ENCODE measurements at regions not wholly inside any gene's neighbourhood (a gene's known extent, or its start where the extent isn't known, plus 50 kb on each side); places are given as distances from the start of the nearest gene placed in this dataset.
"Not testable (repeated sequence)": the region's sequence is repeated elsewhere in the genome, so short reads cannot be mapped to it uniquely, and the experiment has no call there.

- CTCF ChIA-PET: no interaction called here
- peaks cover 48% of the 10 kb centered on the region for H3K27me3 ChIP-seq (ENCODE audit: low read length)
- H3K4me3 ChIP-seq (ENCODE audit: low read length): no peak overlapping the region
- no TSS peak for BruUV-seq (replicated peaks)
- no peak overlapping the region for H3K4me2 ChIP-seq (ENCODE audit: low read length)
- no peaks in the 10 kb centered on the region for H4K20me1 ChIP-seq (ENCODE audit: low read length)
- no peaks in the 10 kb centered on the region for H3K79me2 ChIP-seq (ENCODE audit: low read length)
- H3K9me2 ChIP-seq (replicated peaks; ENCODE audit: low read length): no peaks in the 10 kb centered on the region
- no peaks in the 10 kb centered on the region for H3F3A ChIP-seq (ENCODE audit: low read length, unreplicated experiment)
- no peak overlapping the region for H3K9ac ChIP-seq (ENCODE audit: low read length)
- POLR2A ChIA-PET (ENCODE audit: unreplicated experiment): no interaction called here
- no peak for TF ChIP-seq EZH2 (IDR thresholded peaks at IDR 0.05; ENCODE audit: low read length, unreplicated experiment)
- TF ChIP-seq EZH2phosphoT487 (IDR thresholded peaks at IDR 0.05; ENCODE audit: borderline replicate concordance, low read length): no peak
- no peak for TF ChIP-seq CTCF (conservative IDR thresholded peaks at IDR 0.05; ENCODE audit: low read depth, low read length)
- ATAC-seq: no peak
- DNase-seq: no peak
- intact Hi-C loops (cut with micrococcal nuclease): no loop called here
- no peaks in the 10 kb centered on the region for H3K9me3 ChIP-seq (ENCODE audit: low read length)
- no peak overlapping the region for H2AFZ ChIP-seq (ENCODE audit: low read length)
- H3K27ac ChIP-seq (ENCODE audit: low read length): no peak overlapping the region
- no peaks in the 10 kb centered on the region for H3K36me3 ChIP-seq (ENCODE audit: low read depth, low read length)
- H3K4me1 ChIP-seq (ENCODE audit: insufficient read depth, low read length): no peaks in the 10 kb centered on the region
Observed at GRCh38 chr2:176902454-176902853, 310.1 kb upstream of the HNRNPA3 start.

- H3K4me1 ChIP-seq (ENCODE audit: insufficient read depth, low read length); CTCF ChIA-PET; H3K9me3 ChIP-seq (ENCODE audit: low read length); H3K27ac ChIP-seq (ENCODE audit: low read length); H3K4me3 ChIP-seq (ENCODE audit: low read length); H4K20me1 ChIP-seq (ENCODE audit: low read length); intact Hi-C loops (cut with micrococcal nuclease); H3K9ac ChIP-seq (ENCODE audit: low read length); H3F3A ChIP-seq (ENCODE audit: low read length, unreplicated experiment); H2AFZ ChIP-seq (ENCODE audit: low read length); H3K79me2 ChIP-seq (ENCODE audit: low read length); BruUV-seq (replicated peaks); ATAC-seq; DNase-seq; H3K36me3 ChIP-seq (ENCODE audit: low read depth, low read length); POLR2A ChIA-PET (ENCODE audit: unreplicated experiment); H3K4me2 ChIP-seq (ENCODE audit: low read length); H3K9me2 ChIP-seq (replicated peaks; ENCODE audit: low read length): not testable (repeated sequence)
- H3K27me3 ChIP-seq (ENCODE audit: low read length): peaks cover 64% of the 10 kb centered on the region
Observed at GRCh38 chr2:176904053-176904452, 308.5 kb upstream of the HNRNPA3 start.

- no TSS peak for BruUV-seq (replicated peaks)
- Histone ChIP-seq H2AFZ (ENCODE audit: low read length) (no peak overlapping the region), H3K4me2 (ENCODE audit: low read length) (no peak overlapping the region), H3K4me1 (ENCODE audit: insufficient read depth, low read length) (no peaks in the 10 kb centered on the region), H3K4me3 (ENCODE audit: low read length) (no peak overlapping the region), H3K9ac (ENCODE audit: low read length) (no peak overlapping the region), H4K20me1 (ENCODE audit: low read length) (no peaks in the 10 kb centered on the region), H3K36me3 (ENCODE audit: low read depth, low read length) (no peaks in the 10 kb centered on the region), H3K9me2 (replicated peaks; ENCODE audit: low read length) (no peaks in the 10 kb centered on the region), H3K27me3 (ENCODE audit: low read length) (peaks cover 79% of the 10 kb centered on the region), H3K27ac (ENCODE audit: low read length) (no peak overlapping the region), H3F3A (ENCODE audit: low read length, unreplicated experiment) (no peaks in the 10 kb centered on the region), H3K79me2 (ENCODE audit: low read length) (no peaks in the 10 kb centered on the region), H3K9me3 (ENCODE audit: low read length) (no peaks in the 10 kb centered on the region)
- CTCF ChIA-PET: no interaction called here
- DNase-seq (no peak), ATAC-seq (no peak)
- intact Hi-C loops (cut with micrococcal nuclease): no loop called here
- POLR2A ChIA-PET (ENCODE audit: unreplicated experiment): no interaction called here
- no peak for TF ChIP-seq EZH2 (IDR thresholded peaks at IDR 0.05; ENCODE audit: low read length, unreplicated experiment)
- no peak for TF ChIP-seq CTCF (conservative IDR thresholded peaks at IDR 0.05; ENCODE audit: low read depth, low read length)
- no peak for TF ChIP-seq EZH2phosphoT487 (IDR thresholded peaks at IDR 0.05; ENCODE audit: borderline replicate concordance, low read length)
Observed at GRCh38 chr2:176907341-176907740, 305.3 kb upstream of the HNRNPA3 start.
